SJSA1 (cell line): ENCODE measurements at regions not wholly inside any gene's neighbourhood (a gene's known extent, or its start where the extent isn't known, plus 50 kb on each side); places are given as distances from the start of the nearest gene placed in this dataset.
"Not testable (repeated sequence)": the region's sequence is repeated elsewhere in the genome, so short reads cannot be mapped to it uniquely, and the experiment has no call there.

ENCODE experiments used
- DNase-seq, 2 experiments: peaks; one replicate each; pipeline ENCODE4 v3.0.0-alpha.2; 2015 to 2020; ENCODE audit warnings: low spot score in 2 of 2, low read depth in 1 of 2
- H3K27ac ChIP-seq: fragments of 250-450 bp; sonication (Bioruptor Pico); 2 replicates; pipeline ENCODE4 v1.5.1; 2020; ENCODE audit warnings: mild to moderate bottlenecking, moderate library complexity
- H3K27me3 ChIP-seq: fragments of 250-450 bp; sonication (Bioruptor Pico); replicated peaks from 2 replicates; pipeline ENCODE4 v1.5.1; 2020; ENCODE audit warnings: mild to moderate bottlenecking, moderate library complexity
- H3K36me3 ChIP-seq: fragments of 250-450 bp; sonication (Bioruptor Pico); 2 replicates; pipeline ENCODE4 v1.5.1; 2020; ENCODE audit warnings: mild to moderate bottlenecking
- H3K4me1 ChIP-seq: fragments of 250-450 bp; sonication (Bioruptor Pico); replicated peaks from 2 replicates; pipeline ENCODE4 v1.6.1; 2021; ENCODE audit warnings: mild to moderate bottlenecking
- H3K4me3 ChIP-seq: fragments of 250-450 bp; sonication (Bioruptor Pico); 2 replicates; pipeline ENCODE4 v1.5.1; 2020; ENCODE audit warnings: mild to moderate bottlenecking
- H3K9me3 ChIP-seq: fragments of 250-450 bp; sonication (Bioruptor Pico); replicated peaks from 2 replicates; pipeline ENCODE4 v1.5.1; 2020; ENCODE audit warnings: mild to moderate bottlenecking

GRCh38 chr22:49678137-49678841 is 149.4 kb downstream of the BRD1 start:
- Histone ChIP-seq H3K27ac (no peak overlapping the region), H3K27me3 (peaks cover 13% of the 10 kb centered on the region), H3K9me3 (no peaks in the 10 kb centered on the region), H3K4me1 (no peaks in the 10 kb centered on the region), H3K36me3 (no peaks in the 10 kb centered on the region), H3K4me3 (no peak overlapping the region)
- peak in 1 of 2 experiments; percentile 35 for DNase-seq

- H3K4me3 ChIP-seq: no peak overlapping the region
- H3K27ac ChIP-seq: no peak overlapping the region
- H3K36me3 ChIP-seq: no peaks in the 10 kb centered on the region
- H3K9me3 ChIP-seq: no peaks in the 10 kb centered on the region
- H3K4me1 ChIP-seq: no peaks in the 10 kb centered on the region
- H3K27me3 ChIP-seq: peaks cover 13% of the 10 kb centered on the region
- peak; percentile 18 to 57 for DNase-seq
These were observed 150.2 kb downstream of the BRD1 start for GRCh38 chr22:49677495-49677889.

- Histone ChIP-seq H3K9me3 (no peaks in the 10 kb centered on the region), H3K36me3 (no peaks in the 10 kb centered on the region), H3K27me3 (peaks cover 13% of the 10 kb centered on the region), H3K27ac (no peak overlapping the region), H3K4me1 (no peaks in the 10 kb centered on the region), H3K4me3 (no peak overlapping the region)
- DNase-seq: peak in 1 of 2 experiments; percentile 36
These were observed 150.7 kb downstream of the BRD1 start for GRCh38 chr22:49676783-49677494.

- H3K4me3 ChIP-seq: no peak overlapping the region
- DNase-seq: no peak
- no peaks in the 10 kb centered on the region for H3K36me3 ChIP-seq
- H3K27ac ChIP-seq: no peak overlapping the region
- no peaks in the 10 kb centered on the region for H3K9me3 ChIP-seq
- H3K27me3 ChIP-seq: peaks cover 13% of the 10 kb centered on the region
- no peaks in the 10 kb centered on the region for H3K4me1 ChIP-seq
These were observed 151.4 kb downstream of the BRD1 start for GRCh38 chr22:49676230-49676629.

- DNase-seq: no peak
- no peaks in the 10 kb centered on the region for H3K9me3 ChIP-seq
- H3K27me3 ChIP-seq: peaks cover 9% of the 10 kb centered on the region
- no peak overlapping the region for H3K4me3 ChIP-seq
- H3K36me3 ChIP-seq: no peaks in the 10 kb centered on the region
- H3K4me1 ChIP-seq: no peaks in the 10 kb centered on the region
- no peak overlapping the region for H3K27ac ChIP-seq
These were observed 153.1 kb downstream of the BRD1 start for GRCh38 chr22:49674479-49675050.

DNA sequence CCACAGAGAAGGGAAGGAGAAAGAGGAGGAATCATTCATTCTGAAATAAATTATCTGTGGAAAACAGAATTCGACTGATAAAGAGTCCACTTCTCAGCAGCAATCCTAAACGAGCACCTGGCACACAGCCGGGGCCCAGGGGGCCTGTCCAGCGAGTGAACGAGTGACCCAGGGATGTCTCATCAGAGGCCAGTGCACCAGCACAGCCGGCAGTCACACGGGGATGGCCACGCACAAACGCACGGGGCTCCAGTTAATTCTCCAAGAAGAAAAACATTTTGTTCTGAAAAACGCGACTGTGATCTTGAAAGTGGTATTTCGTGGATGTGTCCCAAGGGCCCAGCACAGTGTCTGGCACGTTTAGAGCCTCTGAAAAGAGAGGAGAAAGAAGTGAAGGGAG is 154.6 kb downstream of the BRD1 start:
- no peak overlapping the region for H3K4me3 ChIP-seq
- H3K36me3 ChIP-seq: no peaks in the 10 kb centered on the region
- no peaks in the 10 kb centered on the region for H3K4me1 ChIP-seq
- no peak overlapping the region for H3K27ac ChIP-seq
- peak in 1 of 2 experiments; percentile 25 for DNase-seq
- H3K9me3 ChIP-seq: no peaks in the 10 kb centered on the region
- H3K27me3 ChIP-seq: peaks cover 4% of the 10 kb centered on the region; the same call in 1 of the 2 replicates

- Histone ChIP-seq H3K9me3 (no peaks in the 10 kb centered on the region), H3K36me3 (no peaks in the 10 kb centered on the region), H3K27ac (no peak overlapping the region), H3K27me3 (0 out of 2 replicates have a peak, but pooled peaks cover 4% of the 10 kb centered on the region), H3K4me3 (no peak overlapping the region), H3K4me1 (no peaks in the 10 kb centered on the region)
- DNase-seq: no peak
These were observed 155.6 kb downstream of the BRD1 start for GRCh38 chr22:49672014-49672516.

- Histone ChIP-seq H3K36me3 (no peaks in the 10 kb centered on the region), H3K27me3 (0 out of 2 replicates have a peak, but pooled peaks cover 2% of the 10 kb centered on the region), H3K27ac (no peak overlapping the region), H3K4me3 (no peak overlapping the region), H3K9me3 (no peaks in the 10 kb centered on the region), H3K4me1 (no peaks in the 10 kb centered on the region)
- DNase-seq: no peak
These were observed 156.2 kb downstream of the BRD1 start for GRCh38 chr22:49671331-49672013.

- H3K27me3 ChIP-seq: no peaks in the 10 kb centered on the region; the same call in 1 of the 2 replicates
- H3K4me3 ChIP-seq: no peak overlapping the region
These were observed 157.0 kb downstream of the BRD1 start for GRCh38 chr22:49670456-49671330.

DNA sequence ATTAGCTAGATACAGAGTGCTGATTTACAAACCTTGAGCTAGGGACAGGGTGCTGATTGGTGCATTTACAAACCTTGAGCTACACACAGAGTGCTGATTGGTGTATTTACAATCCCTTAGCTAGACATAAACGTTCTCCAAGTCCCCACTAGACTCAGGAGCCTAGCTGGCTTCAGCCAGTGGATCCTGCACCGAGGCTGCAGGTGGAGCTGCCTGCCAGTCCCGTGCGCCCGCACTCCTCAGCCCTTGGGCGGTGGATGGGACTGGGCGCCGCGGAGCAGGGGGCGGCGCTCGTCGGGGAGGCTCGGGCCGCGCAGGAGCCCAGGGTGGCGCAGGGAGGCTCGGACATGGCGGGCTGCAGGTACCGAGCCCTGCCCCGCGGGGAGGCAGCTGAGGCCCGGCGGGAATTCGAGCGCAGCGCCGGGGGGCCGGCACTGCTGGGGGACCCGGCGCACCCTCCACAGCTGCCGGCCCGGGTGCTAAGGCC is 157.7 kb downstream of the BRD1 start:
- H3K27me3 ChIP-seq, H3K27ac ChIP-seq, H3K9me3 ChIP-seq, H3K36me3 ChIP-seq, H3K4me1 ChIP-seq, H3K4me3 ChIP-seq: not testable (repeated sequence)
- peak in 1 of 2 experiments; percentile 26 for DNase-seq

More at GRCh38 chr22:49670456-49671330, 157.0 kb downstream of the BRD1 start:
- no peak overlapping the region for H3K27ac ChIP-seq
- no peaks in the 10 kb centered on the region for H3K36me3 ChIP-seq
- peak in 1 of 2 experiments; percentile 29 for DNase-seq
- H3K4me1 ChIP-seq: no peaks in the 10 kb centered on the region
- no peaks in the 10 kb centered on the region for H3K9me3 ChIP-seq

- H3K4me3 ChIP-seq, H3K27me3 ChIP-seq, H3K27ac ChIP-seq, H3K9me3 ChIP-seq, H3K36me3 ChIP-seq, H3K4me1 ChIP-seq, DNase-seq: not testable (repeated sequence)
These were observed 158.2 kb downstream of the BRD1 start for GRCh38 chr22:49669427-49669968.

GRCh38 chr22:49668402-49668801 is 159.3 kb downstream of the BRD1 start:
- peak in 1 of 2 experiments; percentile 40 for DNase-seq
- Histone ChIP-seq H3K27me3 (peaks cover 12% of the 10 kb centered on the region), H3K36me3 (no peaks in the 10 kb centered on the region), H3K27ac (no peak overlapping the region), H3K4me1 (no peaks in the 10 kb centered on the region), H3K4me3 (no peak overlapping the region), H3K9me3 (no peaks in the 10 kb centered on the region)
